ENCODE measurements at regions not wholly inside any gene's neighbourhood (a gene's known extent, or its start where the extent isn't known, plus 50 kb on each side); places are given as distances from the start of the nearest gene placed in this dataset.

- TF ChIP-seq CTCF (IDR thresholded peaks at IDR 0.05) (no peak), POLR2A (IDR thresholded peaks at IDR 0.05) (no peak)
Observed at GRCh38 chr3:103127737-103128136, 692.9 kb downstream of the ZPLD1 start.
